Embryonic facial prominence (tissue), 1 donor: ENCODE measurements at regions not wholly inside any gene's neighbourhood (a gene's known extent, or its start where the extent isn't known, plus 50 kb on each side); places are given as distances from the start of the nearest gene placed in this dataset.

Experiments used
- DNase-seq: peaks from one replicate; pipeline ENCODE4 v3.0.0-alpha.2; 2016; ENCODE audit errors: extremely low spot score

GRCh38 chr5:51908215-51908614, 525.0 kb downstream of the ISL1 start:
- DNase-seq = no peak

- no peak for DNase-seq
Observed at GRCh38 chr5:51944500-51945125, 561.4 kb downstream of the ISL1 start.

- no peak for DNase-seq
Observed at GRCh38 chr5:51958473-51958872, 575.2 kb downstream of the ISL1 start.

DNA sequence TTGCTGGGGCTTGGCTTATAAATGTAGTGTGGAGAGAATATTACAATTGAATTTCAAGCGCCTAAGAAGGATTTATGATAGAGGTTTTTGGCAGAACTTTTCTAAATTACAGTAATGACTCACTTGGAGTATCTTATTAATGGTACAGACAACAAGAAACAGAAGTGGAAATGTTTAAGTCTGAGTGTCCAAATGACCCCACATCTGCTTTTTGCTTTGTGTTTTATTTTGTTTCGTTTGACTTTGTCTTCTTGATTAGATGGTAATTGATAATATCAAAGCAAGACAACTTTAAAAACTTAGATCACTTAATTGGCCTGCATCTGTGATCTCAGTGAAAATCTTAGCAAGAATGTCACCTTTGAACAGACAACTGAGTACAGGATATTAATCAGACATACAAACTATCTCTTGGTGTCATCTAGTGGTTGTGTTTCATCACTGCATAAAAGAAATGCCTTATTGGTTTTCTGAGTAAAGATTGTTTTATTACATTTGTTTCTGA, 577.4 kb downstream of the ISL1 start:
- no peak for DNase-seq

DNA sequence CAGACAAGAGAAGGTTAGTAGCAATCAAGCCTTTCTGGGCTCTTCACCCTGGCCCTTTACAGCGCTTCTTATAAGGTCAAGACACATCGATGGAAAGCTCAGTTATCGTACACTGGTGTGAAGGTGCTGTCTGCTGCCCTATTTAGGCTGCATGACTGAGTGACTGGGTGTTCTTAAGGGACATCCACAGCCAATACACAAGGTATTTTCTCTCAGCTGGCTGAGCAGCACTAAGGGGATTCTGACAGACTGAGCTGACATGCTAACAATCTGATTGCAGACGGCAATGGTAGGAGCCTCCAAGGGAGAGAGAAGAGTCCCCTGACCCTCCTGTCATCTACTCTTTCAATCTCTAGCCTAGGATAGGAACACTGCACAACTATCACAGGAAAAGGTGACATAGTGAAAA, 577.9 kb downstream of the ISL1 start:
- DNase-seq = no peak

GRCh38 chr5:51968756-51969155, 585.5 kb downstream of the ISL1 start:
- no peak for DNase-seq

DNA sequence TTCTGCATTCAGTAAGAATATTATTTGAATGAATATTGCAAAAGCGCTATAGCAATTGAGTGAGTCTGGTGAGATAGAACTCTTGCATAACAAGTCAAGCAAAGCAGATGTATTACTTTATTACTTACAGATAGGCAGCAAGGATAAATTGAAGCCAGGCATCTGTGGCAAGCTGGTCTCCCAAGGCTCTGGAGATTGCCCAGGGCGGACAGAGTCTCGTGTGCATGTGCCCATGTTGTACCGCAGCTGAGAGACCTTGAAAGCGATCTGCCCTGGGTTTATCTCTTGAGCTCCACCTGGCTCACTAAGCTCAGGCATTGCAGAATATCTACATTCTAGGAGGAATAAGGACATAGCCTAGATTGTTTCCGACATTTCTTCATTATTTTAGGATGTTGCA, 591.6 kb downstream of the ISL1 start:
- DNase-seq = no peak

DNA sequence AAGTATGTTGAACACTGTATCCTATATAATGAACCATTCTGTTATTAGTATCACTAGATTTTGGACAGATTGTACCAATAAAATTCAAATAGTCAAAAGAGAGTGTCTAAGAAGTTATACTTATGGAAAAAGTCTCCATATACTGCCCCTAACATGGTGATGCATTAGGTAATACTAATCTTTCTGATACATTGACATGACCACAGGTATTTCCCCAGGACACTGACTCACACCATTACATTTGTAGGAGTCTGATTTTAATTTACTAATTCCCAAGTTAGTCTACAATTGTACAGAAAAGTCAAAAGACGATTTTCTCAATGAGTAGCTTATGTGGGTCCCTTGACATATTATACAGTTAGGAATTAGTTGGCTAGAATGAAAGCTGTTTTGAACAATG, 593.8 kb downstream of the ISL1 start:
- no peak for DNase-seq

- no peak for DNase-seq
Observed at GRCh38 chr5:51983161-51983560, 599.9 kb downstream of the ISL1 start.

- no peak for DNase-seq
Observed at GRCh38 chr5:51986733-51987132, 603.5 kb downstream of the ISL1 start.

DNA sequence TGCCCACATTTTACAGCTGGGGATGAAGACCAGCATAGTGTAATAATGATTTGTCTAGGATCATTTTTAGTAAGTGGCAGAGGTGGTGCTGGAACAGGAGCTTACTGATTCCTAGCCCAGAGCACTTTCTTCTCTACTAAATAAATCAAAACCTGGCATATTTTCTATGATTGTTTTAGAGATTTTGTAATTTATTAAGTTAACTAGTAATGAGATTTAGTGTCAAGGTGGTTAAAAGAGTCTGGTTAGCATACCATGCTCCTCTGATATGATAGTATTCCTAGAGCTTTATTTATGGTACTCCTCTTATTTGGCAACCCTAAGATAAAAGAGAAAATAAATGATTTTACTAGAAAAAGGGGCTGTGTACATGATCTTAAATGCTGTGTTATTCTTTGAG, 604.0 kb downstream of the ISL1 start:
- no peak for DNase-seq

DNA sequence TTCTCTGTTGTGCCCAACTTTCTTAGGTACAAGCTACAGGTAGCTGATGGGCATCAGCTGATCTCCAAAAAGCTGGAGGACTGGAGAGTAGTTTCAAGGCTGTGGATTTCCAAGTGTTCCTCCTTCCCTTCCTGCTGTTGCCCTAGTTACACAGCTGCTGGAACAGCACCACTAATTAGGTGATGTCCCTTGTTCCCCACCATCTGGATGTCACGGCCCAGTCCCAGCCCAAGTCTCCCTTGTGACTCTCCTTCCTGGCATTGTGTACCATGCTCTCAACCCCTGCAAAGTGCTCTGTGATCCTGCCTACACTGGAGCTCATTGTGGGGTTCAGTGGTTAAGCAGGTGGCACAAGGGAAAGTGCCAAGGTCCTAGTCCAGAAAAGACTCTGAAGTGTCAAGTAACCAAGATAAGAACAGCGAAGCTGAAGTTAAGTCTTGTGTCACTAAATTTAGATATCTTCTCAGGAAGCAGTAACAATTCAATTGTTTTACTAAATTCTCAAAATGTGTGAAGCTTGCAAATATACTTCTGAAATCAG, 604.5 kb downstream of the ISL1 start:
- DNase-seq = no peak

DNA sequence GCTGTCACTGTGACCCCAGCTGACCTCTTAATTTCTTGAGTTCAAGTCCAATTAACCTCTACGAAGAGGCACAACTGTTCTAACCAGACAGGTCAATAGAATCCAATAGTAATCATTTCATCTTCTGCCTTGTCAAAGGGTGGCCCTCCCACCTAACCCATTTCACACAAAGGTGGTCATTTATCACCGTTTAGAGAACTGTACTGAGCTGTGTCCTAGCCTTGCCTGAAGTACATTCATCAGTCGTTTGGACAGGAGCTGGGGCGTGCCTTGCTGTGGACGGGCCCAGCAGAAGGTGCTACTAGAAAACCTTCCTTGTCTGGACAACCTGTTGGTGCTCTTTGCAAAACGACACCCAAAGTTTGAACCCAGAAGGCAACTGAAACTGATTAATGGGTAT, 605.4 kb downstream of the ISL1 start:
- no peak for DNase-seq

GRCh38 chr5:51990241-51990640, 607.0 kb downstream of the ISL1 start:
- no peak for DNase-seq

- no peak for DNase-seq
Observed at GRCh38 chr5:51990661-51991180, 607.5 kb downstream of the ISL1 start.

GRCh38 chr5:51991940-51992339, 608.7 kb downstream of the ISL1 start:
- no peak for DNase-seq

DNA sequence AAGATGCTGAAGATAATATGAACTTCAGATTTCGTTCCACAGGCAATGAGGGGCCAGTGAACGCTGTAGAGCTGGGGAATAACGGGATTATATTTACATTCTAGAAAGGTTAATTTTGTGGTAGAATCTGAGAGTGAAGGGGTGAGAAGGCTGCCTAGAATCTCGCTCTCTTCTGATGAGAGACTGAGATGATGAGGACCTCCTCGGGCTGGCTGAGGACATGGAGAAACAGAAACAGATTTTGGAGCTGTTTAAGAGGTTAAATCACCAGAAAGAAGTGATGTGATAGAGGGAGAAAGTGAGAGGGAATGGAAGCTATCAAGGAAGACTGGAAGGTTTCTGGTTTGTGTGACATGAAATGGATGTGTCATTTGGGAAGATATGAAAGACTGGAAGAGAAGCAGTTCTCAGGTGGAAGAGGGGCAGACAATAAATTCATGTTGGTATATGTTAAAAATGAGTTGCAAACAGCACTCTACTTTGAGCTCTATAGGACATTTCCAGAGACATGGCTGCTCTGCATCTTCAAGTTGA, 612.6 kb downstream of the ISL1 start:
- no peak for DNase-seq

DNA sequence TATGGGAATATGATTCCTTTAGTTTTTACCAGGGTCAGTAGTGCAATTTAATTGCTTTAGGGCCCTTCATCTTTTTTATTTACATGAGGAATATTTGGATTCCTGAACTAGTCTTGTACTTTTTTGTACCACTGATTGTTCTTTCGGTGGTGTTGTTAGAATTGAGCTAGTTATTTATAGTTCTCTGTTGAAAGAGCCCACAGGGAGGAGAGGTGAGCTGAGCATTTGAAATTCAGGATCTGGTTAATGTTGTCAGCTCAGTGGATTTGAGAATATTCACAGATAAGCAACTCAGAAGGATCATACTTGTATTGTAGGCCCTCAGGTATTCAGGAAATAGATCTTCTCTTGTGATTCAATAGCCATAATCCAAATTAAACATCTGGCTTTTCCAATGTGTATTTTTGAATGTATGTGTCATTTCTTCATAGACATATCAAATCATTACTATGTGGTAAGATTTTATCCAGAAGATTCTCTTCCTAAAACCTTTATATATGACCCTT, 613.2 kb downstream of the ISL1 start:
- DNase-seq = no peak

DNA sequence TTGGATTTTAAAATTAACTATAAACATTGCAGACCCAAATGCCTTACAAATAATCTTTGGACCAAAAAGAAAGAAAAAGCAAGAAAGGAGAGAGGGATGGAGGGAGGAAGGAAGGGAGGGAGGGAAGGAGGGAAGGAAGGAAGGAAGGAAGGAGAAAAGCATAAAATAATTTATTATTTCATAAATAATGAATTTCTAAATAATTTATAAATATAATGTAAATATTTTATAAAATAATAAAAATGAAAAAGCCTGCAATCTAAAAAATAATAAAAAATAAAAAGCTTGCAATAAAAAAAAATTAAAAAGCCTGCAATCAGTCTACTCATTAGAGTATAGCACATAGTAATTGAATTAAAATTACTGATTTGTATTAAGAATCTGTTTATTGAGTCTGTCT, 614.3 kb downstream of the ISL1 start:
- DNase-seq = no peak

- DNase-seq = no peak
Observed at GRCh38 chr5:51997949-51998348, 614.7 kb downstream of the ISL1 start.

- peak; percentile 37 for DNase-seq
Observed at GRCh38 chr5:52007230-52007858, 624.1 kb downstream of the ISL1 start.

GRCh38 chr5:52010454-52010853, 627.2 kb downstream of the ISL1 start:
- no peak for DNase-seq

GRCh38 chr5:52013523-52013922, 630.3 kb downstream of the ISL1 start:
- DNase-seq = no peak
